Astrocyte (in vitro differentiated cells and primary cell): ENCODE measurements at regions not wholly inside any gene's neighbourhood (a gene's known extent, or its start where the extent isn't known, plus 50 kb on each side); places are given as distances from the start of the nearest gene placed in this dataset.

ENCODE experiments used
- DNase-seq: peaks from one replicate; pipeline ENCODE4 v3.0.0-alpha.2; 2010; ENCODE audit warnings: low read depth
- FAIRE-seq: peaks from 2 replicates; lab custom pipeline; 2011; peaks lifted over from hg19 to GRCh38; lab: Jason Lieb, UNC
- H2AFZ ChIP-seq: 2 replicates; pipeline ENCODE4 v1.6.0; 2012; ENCODE audit warnings: low read depth, low read length, inconsistent platforms
- H3K27ac ChIP-seq: 2 replicates; pipeline ENCODE4 v1.5.1; 2011; ENCODE audit warnings: low read depth, low read length, inconsistent platforms
- H3K27me3 ChIP-seq: 2 replicates; pipeline ENCODE4 v1.6.0; 2011; ENCODE audit warnings: low read length, inconsistent platforms; ENCODE audit not compliant: insufficient read depth
- H3K36me3 ChIP-seq: 2 replicates; pipeline ENCODE4 v1.5.1; 2011; ENCODE audit warnings: low read length, inconsistent platforms; ENCODE audit not compliant: insufficient read depth
- H3K4me1 ChIP-seq: 2 replicates; pipeline ENCODE4 v1.5.1; 2011; ENCODE audit warnings: low read length, inconsistent platforms; ENCODE audit not compliant: insufficient read depth
- H3K4me2 ChIP-seq: 2 replicates; pipeline ENCODE4 v1.6.0; 2012; ENCODE audit warnings: low read length, inconsistent platforms
- H3K4me3 ChIP-seq: 2 replicates; pipeline ENCODE4 v1.5.1; 2011; ENCODE audit warnings: low read depth, mild to moderate bottlenecking, low read length, inconsistent platforms; ENCODE audit not compliant: insufficient read depth
- H3K79me2 ChIP-seq: 2 replicates; pipeline ENCODE4 v1.6.0; 2012; ENCODE audit warnings: mild to moderate bottlenecking, low read length, inconsistent platforms; ENCODE audit not compliant: insufficient read depth
- H3K9ac ChIP-seq: 2 replicates; pipeline ENCODE4 v1.6.0; 2012; ENCODE audit warnings: mild to moderate bottlenecking, low read length, inconsistent platforms
- H3K9me3 ChIP-seq: 2 replicates; pipeline ENCODE4 v1.5.1; 2012; ENCODE audit warnings: low read depth, mild to moderate bottlenecking, low read length, inconsistent platforms; ENCODE audit not compliant: insufficient read depth
- H4K20me1 ChIP-seq: 2 replicates; pipeline ENCODE4 v1.6.0; 2012; ENCODE audit warnings: low read length, inconsistent platforms; ENCODE audit not compliant: insufficient read depth
- H3K27ac Mint-ChIP-seq: one replicate; pipeline ENCODE4 v1.8.0; 2021; ENCODE audit warnings: mild to moderate bottlenecking, mixed read lengths; ENCODE audit not compliant: unreplicated experiment
- H3K27me3 Mint-ChIP-seq: one replicate; pipeline ENCODE4 v1.8.0; 2021; ENCODE audit warnings: low read depth, mixed read lengths; ENCODE audit not compliant: unreplicated experiment
- H3K36me3 Mint-ChIP-seq: one replicate; pipeline ENCODE4 v1.8.0; 2021; ENCODE audit warnings: low read depth, mixed read lengths; ENCODE audit not compliant: unreplicated experiment
- H3K4me1 Mint-ChIP-seq: one replicate; pipeline ENCODE4 v1.8.0; 2021; ENCODE audit warnings: low read depth, mixed read lengths; ENCODE audit not compliant: unreplicated experiment
- H3K4me3 Mint-ChIP-seq: one replicate; pipeline ENCODE4 v1.8.0; 2021; ENCODE audit warnings: mild to moderate bottlenecking, moderate library complexity, mixed read lengths; ENCODE audit not compliant: unreplicated experiment
- H3K9me3 Mint-ChIP-seq: one replicate; pipeline ENCODE4 v1.8.0; 2021; ENCODE audit warnings: mild to moderate bottlenecking, mixed read lengths; ENCODE audit not compliant: unreplicated experiment
- EZH2 ChIP-seq: IDR thresholded peaks from 2 replicates; pipeline ENCODE4 v1.6.1; 2012; ENCODE audit warnings: mild to moderate bottlenecking, low read length, inconsistent platforms; ENCODE audit not compliant: insufficient read depth
- TF ChIP-seq, protein P1 (sequence below): IDR thresholded peaks from 2 replicates; pipeline ENCODE4 v1.5.1; 2011; ENCODE audit warnings: low read depth, mild to moderate bottlenecking, inconsistent platforms, low read length, moderate library complexity; ENCODE audit not compliant: insufficient read depth

DNA sequence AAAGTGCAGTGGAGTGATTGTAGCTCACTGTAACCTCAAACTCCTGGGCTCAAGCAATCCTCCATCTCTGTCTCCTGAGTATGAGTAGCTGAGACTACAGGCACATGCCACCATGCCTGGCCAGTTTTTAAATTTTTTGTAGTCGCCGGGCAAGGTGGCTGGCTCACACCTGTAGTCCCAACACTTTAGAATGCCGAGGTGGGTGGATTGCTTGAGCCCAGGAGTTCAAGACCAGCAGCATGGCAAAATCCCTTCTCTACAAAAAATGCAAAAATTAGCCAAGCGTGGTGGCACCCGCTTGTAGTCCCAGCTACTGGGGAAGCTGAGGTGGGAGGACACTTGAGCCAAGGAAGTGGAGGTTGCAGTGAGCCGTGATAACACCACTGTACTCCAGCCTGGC, 219.5 kb downstream of the KLHL28 start:
- Histone ChIP-seq H3K4me2 (no peak overlapping the region), H3K9ac (no peak overlapping the region), H3K4me1 (no peaks in the 10 kb centered on the region), H3K79me2 (no peaks in the 10 kb centered on the region), H3K27ac (no peak overlapping the region), H4K20me1 (no peaks in the 10 kb centered on the region), H2AFZ (no peak overlapping the region), H3K4me3 (no peak overlapping the region), H3K27me3 (no peaks in the 10 kb centered on the region), H3K36me3 (no peaks in the 10 kb centered on the region), H3K9me3 (peaks cover 4% of the 10 kb centered on the region)
- H3K36me3 Mint-ChIP-seq, result no peaks in the 10 kb centered on the region
- FAIRE-seq (no peak), DNase-seq (no peak)
- no peak overlapping the region for H3K4me3 Mint-ChIP-seq
- H3K9me3 Mint-ChIP-seq, result no peaks in the 10 kb centered on the region
- TF ChIP-seq, protein P1, sequence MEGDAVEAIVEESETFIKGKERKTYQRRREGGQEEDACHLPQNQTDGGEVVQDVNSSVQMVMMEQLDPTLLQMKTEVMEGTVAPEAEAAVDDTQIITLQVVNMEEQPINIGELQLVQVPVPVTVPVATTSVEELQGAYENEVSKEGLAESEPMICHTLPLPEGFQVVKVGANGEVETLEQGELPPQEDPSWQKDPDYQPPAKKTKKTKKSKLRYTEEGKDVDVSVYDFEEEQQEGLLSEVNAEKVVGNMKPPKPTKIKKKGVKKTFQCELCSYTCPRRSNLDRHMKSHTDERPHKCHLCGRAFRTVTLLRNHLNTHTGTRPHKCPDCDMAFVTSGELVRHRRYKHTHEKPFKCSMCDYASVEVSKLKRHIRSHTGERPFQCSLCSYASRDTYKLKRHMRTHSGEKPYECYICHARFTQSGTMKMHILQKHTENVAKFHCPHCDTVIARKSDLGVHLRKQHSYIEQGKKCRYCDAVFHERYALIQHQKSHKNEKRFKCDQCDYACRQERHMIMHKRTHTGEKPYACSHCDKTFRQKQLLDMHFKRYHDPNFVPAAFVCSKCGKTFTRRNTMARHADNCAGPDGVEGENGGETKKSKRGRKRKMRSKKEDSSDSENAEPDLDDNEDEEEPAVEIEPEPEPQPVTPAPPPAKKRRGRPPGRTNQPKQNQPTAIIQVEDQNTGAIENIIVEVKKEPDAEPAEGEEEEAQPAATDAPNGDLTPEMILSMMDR, result no peak
- TF ChIP-seq EZH2, result no peak
- H3K4me1 Mint-ChIP-seq, result no peaks in the 10 kb centered on the region
- no peak overlapping the region for H3K27ac Mint-ChIP-seq
- no peaks in the 10 kb centered on the region for H3K27me3 Mint-ChIP-seq

DNA sequence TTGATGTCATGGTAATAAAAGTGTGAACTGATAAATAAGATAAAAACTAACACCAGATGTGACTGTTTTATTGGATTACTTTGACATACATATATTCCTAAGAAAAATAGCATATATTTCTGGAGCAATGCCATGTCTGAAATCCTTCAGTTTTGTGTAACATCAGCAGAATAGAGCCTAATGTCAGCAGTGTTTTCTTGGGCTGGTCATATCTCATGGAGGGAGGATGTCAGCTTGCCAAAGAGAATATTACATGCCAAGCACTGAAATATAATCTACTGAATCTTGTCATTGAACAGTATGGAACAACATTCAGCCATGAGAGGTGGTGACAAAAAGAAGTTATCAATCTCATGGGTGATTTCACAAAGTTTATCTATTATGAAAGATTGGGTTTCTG, 220.3 kb downstream of the KLHL28 start:
- Mint-ChIP-seq H3K36me3 (no peaks in the 10 kb centered on the region), H3K9me3 (no peaks in the 10 kb centered on the region), H3K27me3 (no peaks in the 10 kb centered on the region), H3K4me1 (no peaks in the 10 kb centered on the region), H3K4me3 (no peak overlapping the region), H3K27ac (no peak overlapping the region)
- H3K27ac ChIP-seq, result no peak overlapping the region
- no peaks in the 10 kb centered on the region for H3K36me3 ChIP-seq
- H3K27me3 ChIP-seq, result no peaks in the 10 kb centered on the region
- DNase-seq (no peak), FAIRE-seq (no peak)
- H4K20me1 ChIP-seq, result no peaks in the 10 kb centered on the region
- H3K9me3 ChIP-seq, result peaks cover 4% of the 10 kb centered on the region
- H3K79me2 ChIP-seq, result no peaks in the 10 kb centered on the region
- H3K4me2 ChIP-seq, result no peak overlapping the region
- no peak overlapping the region for H3K9ac ChIP-seq
- H3K4me3 ChIP-seq, result no peak overlapping the region
- H2AFZ ChIP-seq, result no peak overlapping the region
- no peak for TF ChIP-seq EZH2
- TF ChIP-seq, protein P1, result no peak
- H3K4me1 ChIP-seq, result no peaks in the 10 kb centered on the region

DNA sequence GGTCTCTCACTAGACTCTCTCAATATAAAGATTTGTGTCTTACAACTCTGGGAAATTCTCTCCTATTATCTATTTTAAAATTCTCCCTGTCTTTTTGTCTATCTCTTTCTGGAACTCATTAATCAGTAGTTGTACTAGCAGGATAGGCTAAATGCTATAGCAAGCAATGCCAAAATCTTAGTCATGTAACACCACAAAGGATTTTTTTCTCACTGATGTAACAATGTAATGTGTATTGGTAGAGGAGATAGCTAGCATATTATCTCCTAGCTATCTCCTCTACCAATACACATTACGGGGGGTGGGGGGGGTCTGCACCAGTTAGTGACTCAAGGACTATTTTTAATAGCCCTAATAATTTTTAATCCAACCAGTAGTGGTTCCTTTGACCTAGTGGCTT, 225.4 kb downstream of the KLHL28 start:
- H3K4me3 Mint-ChIP-seq, result no peak overlapping the region

More for the DNA sequence above, 225.4 kb downstream of the KLHL28 start:
- H3K27me3 ChIP-seq, result no peaks in the 10 kb centered on the region
- DNase-seq (peak; percentile 22), FAIRE-seq (no peak)
- H3K27me3 Mint-ChIP-seq, result no peaks in the 10 kb centered on the region
- no peak overlapping the region for H3K9ac ChIP-seq
- no peaks in the 10 kb centered on the region for H3K79me2 ChIP-seq
- no peak overlapping the region for H3K27ac ChIP-seq
- no peaks in the 10 kb centered on the region for H3K36me3 ChIP-seq
- no peak overlapping the region for H2AFZ ChIP-seq
- no peak overlapping the region for H3K27ac Mint-ChIP-seq
- TF ChIP-seq, protein P1, result no peak
- no peak for TF ChIP-seq EZH2
- no peaks in the 10 kb centered on the region for H3K9me3 ChIP-seq
- H3K4me1 Mint-ChIP-seq, result no peaks in the 10 kb centered on the region
- H3K4me3 ChIP-seq, result no peak overlapping the region
- no peaks in the 10 kb centered on the region for H3K4me1 ChIP-seq
- H4K20me1 ChIP-seq, result no peaks in the 10 kb centered on the region
- no peak overlapping the region for H3K4me2 ChIP-seq
- H3K36me3 Mint-ChIP-seq, result no peaks in the 10 kb centered on the region
- no peaks in the 10 kb centered on the region for H3K9me3 Mint-ChIP-seq
